SW480 (cell line): ENCODE measurements at regions not wholly inside any gene's neighbourhood (a gene's known extent, or its start where the extent isn't known, plus 50 kb on each side); places are given as distances from the start of the nearest gene placed in this dataset.

ENCODE experiments used
- DNase-seq: peaks from one replicate; pipeline ENCODE4 v3.0.0-alpha.2; 2016; ENCODE audit warnings: low spot score

- DNase-seq, result no peak
Measured at GRCh38 chrX:5082705-5083104, 1146.0 kb downstream of the NLGN4X start.

- DNase-seq, result no peak
Measured at GRCh38 chrX:5080791-5081190, 1147.9 kb downstream of the NLGN4X start.

GRCh38 chrX:5068550-5068949 lies 1160.1 kb downstream of the NLGN4X start:
- no peak for DNase-seq

GRCh38 chrX:5057786-5058185 lies 1170.9 kb downstream of the NLGN4X start:
- no peak for DNase-seq

- no peak for DNase-seq
Measured at GRCh38 chrX:5054852-5055251, 1173.8 kb downstream of the NLGN4X start.

GRCh38 chrX:5051831-5052491 lies 1176.7 kb downstream of the NLGN4X start:
- DNase-seq, result peak; percentile 35

- no peak for DNase-seq
Measured at GRCh38 chrX:5042563-5042962, 1186.1 kb downstream of the NLGN4X start.

GRCh38 chrX:5031792-5032191 lies 1196.9 kb downstream of the NLGN4X start:
- DNase-seq, result no peak

GRCh38 chrX:5015451-5015850 lies 1213.2 kb downstream of the NLGN4X start:
- DNase-seq, result no peak

- DNase-seq, result no peak
Measured at GRCh38 chrX:4994855-4995254, 1233.8 kb downstream of the NLGN4X start.

GRCh38 chrX:4978613-4979012 lies 1250.1 kb downstream of the NLGN4X start:
- no peak for DNase-seq

GRCh38 chrX:4971646-4972045 lies 1257.0 kb downstream of the NLGN4X start:
- DNase-seq, result no peak

GRCh38 chrX:4964112-4964511 lies 1250.7 kb upstream of the PRKX start:
- DNase-seq, result no peak

GRCh38 chrX:4963432-4963831 lies 1250.0 kb upstream of the PRKX start:
- no peak for DNase-seq

- DNase-seq, result peak; percentile 1
Measured at GRCh38 chrX:4944767-4945166, 1231.3 kb upstream of the PRKX start.

GRCh38 chrX:4936315-4936714 lies 1222.9 kb upstream of the PRKX start:
- DNase-seq, result no peak

GRCh38 chrX:4935846-4936245 lies 1222.4 kb upstream of the PRKX start:
- no peak for DNase-seq

- no peak for DNase-seq
Measured at GRCh38 chrX:4935401-4935800, 1222.0 kb upstream of the PRKX start.

- DNase-seq, result no peak
Measured at GRCh38 chrX:4932790-4933189, 1219.3 kb upstream of the PRKX start.

GRCh38 chrX:4930426-4930825 lies 1217.0 kb upstream of the PRKX start:
- DNase-seq, result no peak

GRCh38 chrX:4925911-4926310 lies 1212.5 kb upstream of the PRKX start:
- no peak for DNase-seq

GRCh38 chrX:4909348-4909747 lies 1195.9 kb upstream of the PRKX start:
- DNase-seq, result no peak

GRCh38 chrX:4905576-4905975 lies 1192.1 kb upstream of the PRKX start:
- DNase-seq, result no peak

- DNase-seq, result no peak
Measured at GRCh38 chrX:4881277-4881676, 1167.8 kb upstream of the PRKX start.

- DNase-seq, result no peak
Measured at GRCh38 chrX:4878640-4879039, 1165.2 kb upstream of the PRKX start.
